Embryonic facial prominence (tissue), 1 donor: ENCODE measurements at regions not wholly inside any gene's neighbourhood (a gene's known extent, or its start where the extent isn't known, plus 50 kb on each side); places are given as distances from the start of the nearest gene placed in this dataset.
A peak's percentile ranks its signal among the peaks of the same experiment; 100 is the strongest.
"Not testable (repeated sequence)": the region's sequence is repeated elsewhere in the genome, so short reads cannot be mapped to it uniquely, and the experiment has no call there.

Experiments used
- DNase-seq: peaks from one replicate; pipeline ENCODE4 v3.0.0-alpha.2; 2016; ENCODE audit errors: extremely low spot score

GRCh38 chr3:66933233-66933632 is 64.9 kb upstream of the KBTBD8 start:
- DNase-seq, result no peak

- no peak for DNase-seq
Measured at GRCh38 chr3:66934041-66934440, 64.1 kb upstream of the KBTBD8 start.

- no peak for DNase-seq
Measured at GRCh38 chr3:66934725-66935124, 63.4 kb upstream of the KBTBD8 start.

GRCh38 chr3:66937041-66937440 is 61.1 kb upstream of the KBTBD8 start:
- DNase-seq, result not testable (repeated sequence)

- DNase-seq, result peak; percentile 70
Measured at GRCh38 chr3:66938338-66938963, 59.7 kb upstream of the KBTBD8 start.

GRCh38 chr3:66948041-66948440 is 50.1 kb upstream of the KBTBD8 start:
- DNase-seq, result no peak
